Stomach (tissue), 4 donors: ENCODE measurements at regions not wholly inside any gene's neighbourhood (a gene's known extent, or its start where the extent isn't known, plus 50 kb on each side); places are given as distances from the start of the nearest gene placed in this dataset.

Experiments used
- CTCF ChIP-seq, 7 experiments: fragments of 450-650 bp in 4 of 7; fragments of 200-600 bp in 3 of 7; sonication (generic) in 3 of 7; IDR thresholded peaks; one replicate each; pipeline ENCODE4 v1.5.1; 2016 to 2019; ENCODE audit warnings: antibody characterized with exemption in 7 of 7, control low read depth in 2 of 7, mild to moderate bottlenecking in 1 of 7
- EP300 ChIP-seq: sonication (generic); formaldehyde crosslinking; IDR thresholded peaks from one replicate; pipeline ENCODE4 v1.6.1; 2017; ENCODE audit warnings: antibody characterized with exemption

- TF ChIP-seq CTCF (IDR thresholded peaks at IDR 0.05) (no peak), EP300 (no peak)
These were observed 259.5 kb upstream of the CTBP2 start for GRCh38 chr10:125419831-125420230.
